ENCODE measurements at regions not wholly inside any gene's neighbourhood (a gene's known extent, or its start where the extent isn't known, plus 50 kb on each side); places are given as distances from the start of the nearest gene placed in this dataset.
A peak's percentile ranks its signal among the peaks of the same experiment; 100 is the strongest.

- Histone ChIP-seq H3K9me3 (no peaks in the 10 kb centered on the region), H3K36me3 (replicated peaks in 1 of 2; ENCODE audit: insufficient read depth in 1 of 2, low read depth in 2 of 2) (no peaks in the 10 kb centered on the region), H3K4me1 (peaks cover 4% of the 10 kb centered on the region), H3K4me3 (no peak overlapping the region), H3K27me3 (no peaks in the 10 kb centered on the region), H3K27ac (no peak overlapping the region)
- 70 to 72% methylated on average over 8 of the region's 8 CpGs for WGBS, 2 donors
- intact Hi-C loops (cut with DNase I): no loop called here
- TF ChIP-seq CTCF (IDR thresholded peaks at IDR 0.05) (no peak), POLR2A (IDR thresholded peaks at IDR 0.05) (no peak)
- DNase-seq (peak; percentile 31 to 70 (median 48)), ATAC-seq (no peak)
Observed at GRCh38 chr6:144725736-144726522, 440.8 kb downstream of the UTRN start.

GRCh38 chr6:144728804-144729203 is 443.7 kb downstream of the UTRN start:
- TF ChIP-seq CTCF (IDR thresholded peaks at IDR 0.05): no peak
- TF ChIP-seq POLR2A (IDR thresholded peaks at IDR 0.05): no peak
- no peaks in the 10 kb centered on the region for H3K27me3 ChIP-seq
- no peak overlapping the region for H3K27ac ChIP-seq
- ATAC-seq (no peak), DNase-seq (no peak)
- WGBS, 2 donors: 83 to 86% methylated on average over 4 of the region's 4 CpGs
- H3K4me3 ChIP-seq: no peak overlapping the region
- peaks cover 0 to 9% of the 10 kb centered on the region in 2 donors for H3K36me3 ChIP-seq (replicated peaks in 1 of 2; ENCODE audit: insufficient read depth in 1 of 2, low read depth in 2 of 2)
- intact Hi-C loops (cut with DNase I): no loop called here
- H3K4me1 ChIP-seq: peaks cover 4% of the 10 kb centered on the region
- H3K9me3 ChIP-seq: no peaks in the 10 kb centered on the region

DNA sequence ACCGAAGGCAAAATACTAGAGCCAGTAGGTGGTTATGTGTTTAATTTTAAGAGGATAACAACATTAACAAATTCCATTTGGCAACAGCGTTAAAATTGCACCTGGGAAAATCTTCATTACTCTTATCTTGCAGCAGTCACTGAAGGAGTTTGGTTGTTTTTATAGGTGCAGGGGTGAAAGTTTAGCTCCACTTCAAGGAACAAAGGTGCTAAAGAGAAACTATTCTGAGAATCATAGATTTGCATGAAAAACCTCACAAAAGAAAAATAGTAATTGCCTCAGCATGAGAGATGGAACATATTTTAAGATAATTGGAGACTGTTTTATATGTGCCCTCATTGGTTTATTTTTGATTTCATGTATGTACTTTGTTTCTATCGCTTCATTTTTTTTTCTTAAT is 444.4 kb downstream of the UTRN start:
- Histone ChIP-seq H3K27me3 (no peaks in the 10 kb centered on the region), H3K4me1 (peaks cover 4% of the 10 kb centered on the region), H3K36me3 (replicated peaks in 1 of 2; ENCODE audit: insufficient read depth in 1 of 2, low read depth in 2 of 2) (peaks cover 0 to 9% of the 10 kb centered on the region in 2 donors), H3K9me3 (no peaks in the 10 kb centered on the region), H3K27ac (no peak overlapping the region), H3K4me3 (no peak overlapping the region)
- no peak for ATAC-seq
- intact Hi-C loops (cut with DNase I): no loop called here
- no peak for DNase-seq
- WGBS, 2 donors: 55 to 57% methylated on average over 3 of the region's 3 CpGs
- no peak for TF ChIP-seq POLR2A (IDR thresholded peaks at IDR 0.05)
- no peak for TF ChIP-seq CTCF (IDR thresholded peaks at IDR 0.05)

- H3K27ac ChIP-seq: no peak overlapping the region
Observed at GRCh38 chr6:144730088-144730645, 445.0 kb downstream of the UTRN start.

More at GRCh38 chr6:144730088-144730645, 445.0 kb downstream of the UTRN start:
- Histone ChIP-seq H3K36me3 (replicated peaks in 1 of 2; ENCODE audit: insufficient read depth in 1 of 2, low read depth in 2 of 2) (peaks cover 0 to 9% of the 10 kb centered on the region in 2 donors), H3K27me3 (no peaks in the 10 kb centered on the region), H3K9me3 (no peaks in the 10 kb centered on the region), H3K4me1 (peaks cover 4% of the 10 kb centered on the region), H3K4me3 (no peak overlapping the region)
- DNase-seq (no peak), ATAC-seq (no peak)
- TF ChIP-seq CTCF (IDR thresholded peaks at IDR 0.05) (no peak), POLR2A (IDR thresholded peaks at IDR 0.05) (no peak)
- WGBS, 2 donors: 74 to 75% methylated on average over 5 of the region's 5 CpGs
- intact Hi-C loops (cut with DNase I): no loop called here
